Suprapubic skin (tissue), 4 donors: ENCODE measurements at regions not wholly inside any gene's neighbourhood (a gene's known extent, or its start where the extent isn't known, plus 50 kb on each side); places are given as distances from the start of the nearest gene placed in this dataset.

Experiments used
- DNase-seq, 2 donors: peaks; one replicate each; pipeline ENCODE4 v3.0.0-alpha.2; 2019; ENCODE audit warnings: low spot score in 2 of 2
- H3K27ac ChIP-seq: fragments of 200-600 bp; sonication (generic); one replicate; pipeline ENCODE4 v1.5.1; 2019
- H3K27me3 ChIP-seq: fragments of 200-600 bp; sonication (generic); one replicate; pipeline ENCODE4 v1.5.1; 2019
- H3K36me3 ChIP-seq: fragments of 200-600 bp; sonication (generic); one replicate; pipeline ENCODE4 v1.5.1; 2019
- H3K4me1 ChIP-seq: fragments of 200-600 bp; sonication (generic); one replicate; pipeline ENCODE4 v1.5.1; 2019
- H3K4me3 ChIP-seq: fragments of 200-600 bp; sonication (generic); one replicate; pipeline ENCODE4 v1.5.1; 2019; ENCODE audit warnings: mild to moderate bottlenecking
- H3K9me3 ChIP-seq: fragments of 200-600 bp; sonication (generic); one replicate; pipeline ENCODE4 v1.5.1; 2019
- CTCF ChIP-seq, 2 donors: fragments of 200-600 bp in 1 of 2; fragments of 450-650 bp in 1 of 2; sonication (generic) in 1 of 2; IDR thresholded peaks; one replicate each; pipeline ENCODE4 v1.5.1; 2016 to 2019; ENCODE audit warnings: antibody characterized with exemption in 2 of 2, mild to moderate bottlenecking in 1 of 2, moderate library complexity in 1 of 2
- EP300 ChIP-seq: sonication (generic); formaldehyde crosslinking; IDR thresholded peaks from one replicate; pipeline ENCODE4 v1.6.1; 2017; ENCODE audit warnings: antibody characterized with exemption
- POLR2A ChIP-seq, 2 donors: fragments of 450-650 bp; IDR thresholded peaks; one replicate each; pipeline ENCODE4 v1.6.1; 2017; ENCODE audit warnings: antibody characterized with exemption in 2 of 2, mild to moderate bottlenecking in 2 of 2, moderate library complexity in 2 of 2
- POLR2AphosphoS5 ChIP-seq, 3 donors: sonication (generic); formaldehyde crosslinking; IDR thresholded peaks; one replicate each; pipeline ENCODE4 v1.6.1; 2017; ENCODE audit warnings: antibody characterized with exemption in 3 of 3
- WGBS: methylation state at CpG from one replicate; pipeline ENCODE4 v1.1.5; 2018; 5-methylcytosine and 5-hydroxymethylcytosine counted together

GRCh38 chr1:187788718-187789117, 960.0 kb downstream of the PLA2G4A start:
- Histone ChIP-seq H3K36me3 (no peaks in the 10 kb centered on the region), H3K27me3 (no peaks in the 10 kb centered on the region), H3K9me3 (peaks cover 3% of the 10 kb centered on the region), H3K4me1 (no peaks in the 10 kb centered on the region), H3K27ac (no peak overlapping the region), H3K4me3 (no peak overlapping the region)
- TF ChIP-seq CTCF (IDR thresholded peaks at IDR 0.05), result no peak
- TF ChIP-seq EP300, result no peak
- TF ChIP-seq POLR2A (IDR thresholded peaks at IDR 0.05), result no peak
- no peak for TF ChIP-seq POLR2AphosphoS5 (IDR thresholded peaks at IDR 0.05)
- DNase-seq, result no peak
- 77% methylated on average over 2 of the region's 2 CpGs for WGBS

- TF ChIP-seq POLR2A (IDR thresholded peaks at IDR 0.05) (no peak), EP300 (no peak), CTCF (IDR thresholded peaks at IDR 0.05) (no peak), POLR2AphosphoS5 (IDR thresholded peaks at IDR 0.05) (no peak)
- Histone ChIP-seq H3K27me3 (no peaks in the 10 kb centered on the region), H3K9me3 (peaks cover 3% of the 10 kb centered on the region), H3K4me1 (no peaks in the 10 kb centered on the region), H3K27ac (no peak overlapping the region), H3K36me3 (no peaks in the 10 kb centered on the region), H3K4me3 (no peak overlapping the region)
- 89% methylated on average over 1 of the region's 1 CpG for WGBS
- DNase-seq, result no peak
These were observed 962.0 kb downstream of the PLA2G4A start for GRCh38 chr1:187790724-187791123.

GRCh38 chr1:187794561-187794960, 965.8 kb downstream of the PLA2G4A start:
- H3K4me1 ChIP-seq, result no peaks in the 10 kb centered on the region
- no peaks in the 10 kb centered on the region for H3K36me3 ChIP-seq
- no peaks in the 10 kb centered on the region for H3K27me3 ChIP-seq
- no peak overlapping the region for H3K27ac ChIP-seq
- 87% methylated on average over 2 of the region's 2 CpGs for WGBS
- TF ChIP-seq EP300, result no peak
- TF ChIP-seq CTCF (IDR thresholded peaks at IDR 0.05), result no peak
- TF ChIP-seq POLR2AphosphoS5 (IDR thresholded peaks at IDR 0.05), result no peak
- TF ChIP-seq POLR2A (IDR thresholded peaks at IDR 0.05), result no peak
- no peak for DNase-seq
- H3K9me3 ChIP-seq, result no peaks in the 10 kb centered on the region
- no peak overlapping the region for H3K4me3 ChIP-seq

GRCh38 chr1:187809549-187809948, 980.8 kb downstream of the PLA2G4A start:
- DNase-seq, result no peak
- Histone ChIP-seq H3K9me3 (no peaks in the 10 kb centered on the region), H3K27ac (no peak overlapping the region), H3K4me1 (no peaks in the 10 kb centered on the region), H3K4me3 (no peak overlapping the region), H3K36me3 (no peaks in the 10 kb centered on the region), H3K27me3 (no peaks in the 10 kb centered on the region)
- WGBS, result 73% methylated on average over 1 of the region's 1 CpG
- no peak for TF ChIP-seq CTCF (IDR thresholded peaks at IDR 0.05)
- TF ChIP-seq EP300, result no peak
- TF ChIP-seq POLR2A (IDR thresholded peaks at IDR 0.05), result no peak
- no peak for TF ChIP-seq POLR2AphosphoS5 (IDR thresholded peaks at IDR 0.05)

GRCh38 chr1:187816646-187817045, 987.9 kb downstream of the PLA2G4A start:
- Histone ChIP-seq H3K9me3 (no peaks in the 10 kb centered on the region), H3K27me3 (no peaks in the 10 kb centered on the region), H3K4me1 (no peaks in the 10 kb centered on the region), H3K36me3 (no peaks in the 10 kb centered on the region), H3K27ac (no peak overlapping the region), H3K4me3 (no peak overlapping the region)
- no peak for TF ChIP-seq CTCF (IDR thresholded peaks at IDR 0.05)
- no peak for TF ChIP-seq EP300
- no peak for TF ChIP-seq POLR2A (IDR thresholded peaks at IDR 0.05)
- TF ChIP-seq POLR2AphosphoS5 (IDR thresholded peaks at IDR 0.05), result no peak
- DNase-seq, result no peak
- 79% methylated on average over 2 of the region's 2 CpGs for WGBS
